HG03378 (cell line): ENCODE measurements at regions not wholly inside any gene's neighbourhood (a gene's known extent, or its start where the extent isn't known, plus 50 kb on each side); places are given as distances from the start of the nearest gene placed in this dataset.

Experiments used
- ATAC-seq: cut with Tn5 transposase; IDR thresholded peaks from one replicate; pipeline ENCODE4 v1.9.1; 2021; ENCODE audit warnings: mild to moderate bottlenecking, moderate library complexity; ENCODE audit not compliant: unreplicated experiment

DNA sequence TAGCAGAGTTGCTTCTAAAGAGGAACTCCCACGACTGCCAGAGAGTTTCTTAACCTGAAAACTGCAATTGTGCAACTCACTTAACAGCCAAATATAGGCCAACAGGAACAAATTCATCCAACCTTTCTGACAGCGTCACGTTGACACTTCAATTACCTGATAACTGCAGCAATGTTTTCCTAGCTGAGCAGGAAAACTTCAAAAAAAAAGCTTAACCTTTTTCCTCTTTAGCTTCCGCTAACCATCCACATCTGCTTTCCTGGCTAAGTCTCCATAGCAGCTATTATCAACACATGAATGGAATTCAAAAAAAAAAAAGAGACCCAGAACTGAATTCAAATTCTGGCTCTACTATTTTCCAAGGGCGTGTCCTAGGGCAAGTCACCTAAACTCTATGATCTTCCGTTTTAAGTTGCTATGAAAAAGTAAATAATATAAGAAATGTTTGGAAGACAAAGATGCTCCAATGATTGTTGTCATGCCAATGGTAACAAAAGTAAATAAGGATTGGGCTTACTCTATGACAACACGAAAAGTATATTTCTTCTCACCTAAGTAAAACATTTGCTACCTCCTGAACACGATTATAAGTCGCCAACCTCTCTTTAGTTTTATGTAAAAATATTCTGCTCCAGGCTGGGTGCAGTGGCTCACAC lies 524.6 kb upstream of the JARID2 start:
- ATAC-seq = no peak

DNA sequence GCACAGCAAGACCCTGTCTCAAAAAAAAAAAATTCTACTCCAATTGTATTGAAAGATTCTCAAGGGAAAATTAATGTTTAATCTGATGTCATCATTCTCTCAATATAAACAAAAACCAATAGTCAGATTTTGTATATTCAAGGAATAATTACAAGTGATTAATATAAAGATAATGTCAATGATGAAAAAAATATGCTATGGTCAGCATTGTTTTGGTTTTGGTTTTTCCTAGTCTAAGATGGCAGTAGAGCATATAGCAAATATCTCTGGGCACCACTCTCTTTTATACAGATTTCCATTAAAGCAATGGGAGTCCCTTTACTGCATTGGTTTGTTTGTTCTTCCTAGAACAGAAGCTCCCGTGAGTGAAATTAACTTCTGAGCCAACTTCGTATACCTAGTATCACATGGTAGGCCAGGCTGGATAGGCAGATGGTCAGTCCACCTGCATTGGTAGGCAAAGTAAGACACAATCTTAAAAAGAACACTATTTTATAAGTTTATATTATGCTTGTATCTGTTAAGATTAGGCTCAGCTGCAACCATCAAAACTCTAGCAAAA lies 523.8 kb upstream of the JARID2 start:
- no peak for ATAC-seq

DNA sequence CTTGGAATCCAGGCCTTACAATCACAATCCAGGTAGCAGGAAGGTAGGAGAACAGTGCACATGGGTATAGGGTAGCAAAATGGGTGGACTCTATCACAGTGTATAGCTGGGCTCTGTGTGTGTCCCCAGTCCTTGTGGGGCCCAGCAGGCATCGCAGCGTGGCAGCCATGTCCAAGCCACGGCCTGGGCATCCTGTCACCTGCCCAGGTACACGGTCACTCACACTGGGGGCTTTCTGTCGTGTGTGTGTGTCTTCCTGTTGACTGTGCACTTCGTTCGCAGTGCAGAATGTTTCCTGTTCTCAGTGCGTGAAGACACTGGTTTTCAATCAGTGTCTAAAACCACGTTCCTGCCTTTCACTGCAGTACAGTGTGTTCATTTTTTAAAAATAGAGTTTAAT lies 523.2 kb upstream of the JARID2 start:
- ATAC-seq = no peak

DNA sequence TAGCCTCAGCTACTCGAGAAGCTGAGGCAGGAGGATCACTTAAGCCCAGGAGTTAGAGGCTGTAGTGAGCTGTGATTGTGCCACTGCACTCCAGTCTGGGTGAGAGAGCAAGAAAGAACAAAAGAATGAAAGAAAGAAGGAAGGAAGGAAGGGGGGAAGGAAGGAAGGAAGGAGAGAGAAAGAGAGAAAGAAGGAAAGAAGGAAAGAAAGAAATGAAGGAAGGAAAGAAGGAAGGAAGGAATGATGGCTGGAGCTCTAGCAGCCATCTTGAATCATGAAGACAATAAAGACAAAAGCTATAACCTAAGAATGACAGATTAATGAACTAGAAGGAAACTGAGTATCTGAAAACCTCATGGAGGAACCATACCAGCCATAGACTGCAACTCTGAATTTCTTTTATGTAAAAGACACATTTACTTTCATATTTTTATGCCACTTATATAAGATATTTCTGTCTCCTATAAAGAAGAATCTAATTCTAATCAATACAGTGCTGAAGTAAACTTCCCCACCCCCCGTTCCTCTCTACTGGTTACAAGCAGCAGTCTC lies 522.3 kb upstream of the JARID2 start:
- no peak for ATAC-seq

DNA sequence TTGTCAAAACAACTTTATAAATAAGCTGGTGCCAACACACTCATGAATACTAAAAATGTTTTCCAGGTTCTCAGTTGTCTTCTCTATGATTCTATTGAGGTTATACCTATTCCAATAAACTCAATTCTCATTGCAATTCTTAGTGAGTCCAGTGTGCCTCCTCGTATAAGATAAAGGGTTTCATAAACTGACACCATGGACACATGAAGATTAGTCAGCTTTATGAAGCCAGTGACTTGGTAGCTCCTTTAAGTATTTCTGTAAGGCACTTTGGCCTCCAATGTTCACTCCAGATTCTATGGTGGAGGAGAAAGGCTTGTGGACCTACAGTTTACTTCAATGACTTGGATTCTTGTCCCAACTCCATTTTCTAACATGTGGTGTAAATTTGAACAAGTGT lies 521.3 kb upstream of the JARID2 start:
- no peak for ATAC-seq

DNA sequence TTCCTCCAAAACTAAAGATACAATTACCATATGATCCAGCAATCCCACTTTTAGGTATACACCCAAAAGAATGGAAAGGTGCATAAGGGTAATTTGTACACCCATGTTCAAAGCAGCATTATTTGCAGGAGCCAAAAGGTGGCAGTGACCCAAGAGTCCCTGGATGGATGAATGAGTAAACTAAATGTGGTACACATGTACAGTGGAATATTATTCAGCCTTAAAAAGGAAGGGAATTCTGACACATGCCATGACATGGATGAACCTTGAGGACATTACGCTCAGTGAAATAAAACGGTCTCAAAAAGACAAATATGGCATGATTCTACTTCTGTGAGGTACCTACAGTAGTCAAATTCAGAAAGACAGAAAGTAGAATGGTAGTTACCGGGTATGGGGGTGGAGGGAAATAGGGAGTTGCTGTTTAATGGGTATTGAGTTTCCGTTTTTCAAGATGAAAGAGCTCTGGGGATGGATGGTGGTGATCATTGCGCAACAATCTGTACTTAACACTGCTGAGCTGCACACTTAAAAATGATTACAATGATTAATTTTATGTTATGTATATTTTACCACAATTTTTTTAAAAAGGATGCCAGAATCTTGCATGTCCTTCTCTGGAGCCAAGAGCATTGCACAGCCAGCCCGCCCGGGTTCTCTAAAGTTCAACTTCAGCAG lies 518.9 kb upstream of the JARID2 start:
- no peak for ATAC-seq

DNA sequence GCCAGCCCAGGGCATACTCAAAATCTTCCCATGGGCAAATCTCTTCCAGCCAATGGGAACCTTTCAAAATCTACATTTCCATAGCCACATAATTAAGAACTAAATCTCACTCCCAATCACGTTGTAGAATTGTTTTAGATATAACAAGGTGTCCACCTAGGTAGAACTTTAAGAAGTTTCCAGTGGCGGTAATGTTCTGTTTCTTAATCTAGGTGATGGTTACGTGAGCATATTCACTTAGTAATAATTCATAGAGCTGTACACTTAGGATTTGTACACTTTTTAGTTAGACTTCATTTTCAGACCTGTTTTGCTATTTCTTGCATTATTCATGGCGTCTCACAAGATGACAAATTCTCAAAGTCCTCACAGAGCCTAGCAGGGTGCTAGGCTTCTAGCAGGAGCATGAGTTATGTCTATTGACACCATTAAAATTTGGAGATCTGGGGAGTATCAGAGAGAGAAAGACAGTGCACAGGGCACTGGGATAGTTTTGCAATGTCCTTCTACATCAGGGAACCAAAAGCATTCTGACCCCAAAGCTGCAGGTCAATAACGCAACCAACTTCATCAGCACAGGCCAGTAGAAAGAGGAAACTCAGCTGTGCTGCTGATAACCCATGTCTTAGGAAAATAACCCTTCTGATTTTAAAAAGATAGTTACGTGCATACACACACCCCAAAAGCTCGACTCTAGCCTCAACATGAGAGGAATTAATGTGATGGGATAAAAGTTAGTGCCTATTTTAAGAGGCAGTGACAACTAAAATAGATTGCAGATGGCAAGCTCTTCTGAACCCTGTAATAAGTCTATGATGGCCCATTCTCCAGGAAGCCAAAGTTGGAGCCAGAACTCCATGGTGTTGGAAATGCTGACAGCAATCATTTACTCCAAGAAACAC lies 518.1 kb upstream of the JARID2 start:
- no peak for ATAC-seq

DNA sequence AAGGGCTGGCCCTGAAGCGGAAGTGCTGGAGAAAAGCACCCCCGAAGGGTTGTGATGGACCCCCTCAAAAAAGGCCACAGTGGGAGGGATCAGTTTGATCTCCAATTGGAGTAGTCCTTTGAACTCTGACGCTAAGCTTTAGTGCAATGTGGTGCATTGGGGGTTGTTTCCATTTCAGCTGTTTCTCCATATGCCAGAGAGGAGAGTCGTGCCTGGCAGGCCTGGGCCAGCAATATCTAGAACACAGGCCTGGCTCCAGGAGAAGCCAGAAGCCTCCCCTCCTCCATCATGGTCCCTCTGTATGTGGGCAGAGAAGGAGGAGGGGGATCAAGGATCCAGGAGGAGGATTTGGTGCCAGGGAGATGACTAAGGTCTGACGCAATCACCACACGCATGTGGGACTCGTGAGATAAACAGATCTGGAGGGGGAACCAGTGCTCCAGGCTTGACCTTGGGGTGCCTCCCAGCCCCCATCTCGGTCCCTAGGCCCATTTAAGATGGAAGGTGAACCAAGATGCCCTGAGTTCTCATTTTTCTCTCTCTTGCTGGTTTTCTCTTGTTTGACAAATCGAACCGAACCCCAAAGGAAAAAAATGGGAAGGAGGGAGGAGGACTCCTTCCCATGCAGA lies 517.4 kb upstream of the JARID2 start:
- ATAC-seq = no peak

DNA sequence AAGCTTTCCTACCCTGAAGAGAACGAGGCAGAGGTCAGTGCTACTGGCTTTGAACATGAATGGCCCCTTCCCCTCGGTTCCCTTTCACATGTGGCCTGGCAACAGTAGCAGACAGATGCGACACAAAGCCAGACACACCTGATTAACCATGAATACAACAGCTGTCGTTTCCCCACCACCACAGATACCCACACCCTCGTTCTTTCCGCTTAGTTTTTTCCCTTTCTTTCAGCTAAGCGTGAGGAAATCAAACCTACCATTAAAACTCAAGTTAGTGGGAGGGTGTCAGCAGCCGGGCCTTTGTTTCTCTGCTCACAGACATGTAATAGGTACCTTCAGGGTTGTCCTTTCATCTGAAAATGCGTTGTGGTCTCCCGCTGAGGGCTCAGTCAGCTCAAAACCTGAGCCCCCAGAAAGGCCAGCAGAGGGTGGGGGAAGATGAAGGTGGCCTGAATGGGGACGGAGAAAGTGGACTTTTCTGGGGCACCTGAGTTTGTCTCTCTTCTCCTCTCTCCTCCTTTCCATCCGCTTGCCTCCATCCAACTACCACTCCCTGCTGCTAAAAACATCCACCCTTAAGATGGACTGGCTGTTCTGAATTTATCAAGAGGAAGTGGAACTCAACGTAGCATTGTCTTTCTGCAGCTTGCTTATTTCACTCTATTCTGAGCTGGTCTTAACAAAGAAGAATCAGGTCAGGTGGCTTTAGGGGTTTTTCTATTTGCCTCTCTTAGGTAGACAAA lies 516.6 kb upstream of the JARID2 start:
- ATAC-seq = peak; percentile 62

DNA sequence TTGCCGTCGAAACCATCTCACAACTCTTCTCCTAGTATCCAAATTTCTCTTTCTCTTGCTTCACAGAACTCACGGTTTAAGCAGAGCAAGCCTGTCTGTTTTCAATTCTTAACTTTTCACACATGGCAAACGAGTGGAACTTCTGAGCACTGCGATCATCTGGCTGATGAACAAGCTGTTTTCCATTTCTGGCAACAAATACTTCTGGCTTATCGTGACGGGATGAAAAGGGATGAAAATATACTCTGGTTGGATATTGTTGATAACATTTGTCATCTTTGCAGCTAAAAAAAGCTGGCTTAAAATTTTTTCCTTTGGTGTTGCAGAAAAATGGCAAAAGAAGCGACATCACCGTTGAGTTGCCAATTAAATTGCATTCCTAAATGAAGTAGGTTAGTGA lies 515.2 kb upstream of the JARID2 start:
- ATAC-seq = no peak

DNA sequence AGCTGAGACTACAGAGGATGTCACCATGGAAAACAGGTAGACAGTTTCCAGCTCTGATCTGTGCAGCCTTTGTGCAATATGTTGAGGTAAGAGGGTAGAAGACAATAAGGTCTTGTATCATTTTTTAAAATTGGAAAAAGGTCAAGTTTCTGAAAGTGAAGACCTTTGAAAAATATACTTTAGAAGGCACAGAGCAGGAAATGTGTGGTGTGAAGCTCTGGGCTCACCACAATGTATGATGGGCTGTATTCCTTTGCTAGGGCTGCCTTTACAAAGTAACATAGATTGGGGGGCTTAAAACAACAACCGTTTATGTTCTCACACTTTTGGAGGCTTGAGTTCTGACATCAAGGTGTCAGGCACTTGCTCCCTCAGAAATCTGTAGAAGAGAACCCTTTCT lies 514.3 kb upstream of the JARID2 start:
- ATAC-seq = no peak

DNA sequence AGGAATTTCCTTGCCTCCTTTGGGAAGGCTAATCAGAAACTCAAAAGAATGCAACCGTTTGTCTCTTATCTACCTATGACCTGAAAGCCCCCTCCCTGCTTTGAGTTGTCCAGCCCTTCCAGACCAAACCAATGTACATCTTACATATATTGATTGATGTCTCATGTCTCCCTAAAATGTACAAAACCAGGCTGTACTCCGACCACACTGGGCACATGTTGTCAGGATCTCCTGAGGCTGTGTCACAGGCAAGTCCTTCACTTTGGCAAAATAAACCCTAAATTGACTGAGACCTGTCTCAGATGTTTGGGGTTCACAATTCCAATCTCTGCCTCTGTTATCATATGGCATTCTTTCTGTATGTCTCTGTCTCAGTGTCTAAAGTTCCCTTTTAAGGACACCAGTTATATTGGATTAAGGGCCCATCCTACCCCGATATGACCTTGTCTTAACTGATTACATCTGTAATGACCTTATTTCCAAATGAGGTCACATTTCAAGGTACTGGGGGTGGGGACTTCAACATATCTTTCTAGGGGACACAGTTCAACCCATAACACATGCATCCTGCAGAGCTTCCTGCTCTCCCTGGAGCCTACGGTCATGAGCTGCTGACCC lies 513.5 kb upstream of the JARID2 start:
- ATAC-seq = no peak

DNA sequence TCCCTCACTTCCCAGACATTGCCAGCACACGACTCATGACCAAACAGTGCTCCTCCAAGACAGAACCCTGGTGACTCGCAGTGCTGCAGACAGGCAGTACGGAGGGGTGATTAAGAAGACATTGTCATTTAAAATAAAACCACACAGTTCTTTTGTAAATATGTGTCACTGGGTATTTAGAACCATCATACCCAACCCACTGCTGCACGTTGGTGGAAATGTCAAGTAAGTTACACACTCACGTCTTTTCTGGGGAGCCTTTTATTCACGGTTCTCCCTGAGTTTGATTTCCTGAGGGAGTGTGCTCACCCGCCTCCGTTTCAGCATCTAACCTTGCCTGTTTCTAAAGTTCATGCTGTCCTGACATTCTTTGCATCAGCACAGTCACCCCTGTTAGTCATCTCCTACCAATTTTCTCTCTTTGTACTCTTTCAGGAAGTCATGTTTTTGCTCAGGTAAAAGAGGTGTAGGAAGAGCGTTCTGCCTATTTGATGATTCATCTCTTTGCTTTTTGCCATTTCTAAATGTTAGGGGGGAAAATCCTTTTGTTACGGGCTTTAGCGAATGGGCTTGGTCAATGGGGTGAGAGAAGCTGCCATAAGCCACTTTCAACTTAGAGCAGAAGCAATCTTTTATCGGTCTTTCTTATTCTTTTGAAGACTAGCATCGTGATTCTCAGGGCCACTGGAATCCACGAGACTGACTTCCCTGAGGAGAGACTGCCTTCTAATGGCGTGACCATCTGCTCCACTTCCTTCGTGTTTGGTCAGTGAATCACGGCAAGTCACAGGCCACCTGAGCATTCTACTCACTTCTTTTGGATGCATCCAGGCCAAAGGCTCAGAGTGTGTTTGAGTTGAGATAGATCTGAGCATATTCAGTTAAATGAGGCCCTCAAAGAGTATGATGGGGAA lies 512.8 kb upstream of the JARID2 start:
- no peak for ATAC-seq

DNA sequence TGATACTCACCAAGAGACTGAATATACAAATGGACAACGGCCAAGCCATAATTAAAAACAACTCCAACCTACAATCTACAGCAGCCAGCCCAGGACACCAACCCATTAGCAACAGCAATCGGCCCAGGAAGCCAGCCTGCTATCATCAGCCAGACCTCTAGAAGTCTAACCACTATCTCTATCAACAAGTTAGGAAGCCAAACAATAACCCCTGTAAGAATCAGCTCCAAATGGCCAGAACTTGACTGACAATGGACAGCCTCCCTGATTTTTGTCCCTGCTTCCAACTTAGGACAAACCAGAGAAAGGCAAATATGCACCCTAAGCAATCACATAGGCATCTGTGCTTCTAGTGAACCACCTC lies 511.8 kb upstream of the JARID2 start:
- ATAC-seq = no peak

DNA sequence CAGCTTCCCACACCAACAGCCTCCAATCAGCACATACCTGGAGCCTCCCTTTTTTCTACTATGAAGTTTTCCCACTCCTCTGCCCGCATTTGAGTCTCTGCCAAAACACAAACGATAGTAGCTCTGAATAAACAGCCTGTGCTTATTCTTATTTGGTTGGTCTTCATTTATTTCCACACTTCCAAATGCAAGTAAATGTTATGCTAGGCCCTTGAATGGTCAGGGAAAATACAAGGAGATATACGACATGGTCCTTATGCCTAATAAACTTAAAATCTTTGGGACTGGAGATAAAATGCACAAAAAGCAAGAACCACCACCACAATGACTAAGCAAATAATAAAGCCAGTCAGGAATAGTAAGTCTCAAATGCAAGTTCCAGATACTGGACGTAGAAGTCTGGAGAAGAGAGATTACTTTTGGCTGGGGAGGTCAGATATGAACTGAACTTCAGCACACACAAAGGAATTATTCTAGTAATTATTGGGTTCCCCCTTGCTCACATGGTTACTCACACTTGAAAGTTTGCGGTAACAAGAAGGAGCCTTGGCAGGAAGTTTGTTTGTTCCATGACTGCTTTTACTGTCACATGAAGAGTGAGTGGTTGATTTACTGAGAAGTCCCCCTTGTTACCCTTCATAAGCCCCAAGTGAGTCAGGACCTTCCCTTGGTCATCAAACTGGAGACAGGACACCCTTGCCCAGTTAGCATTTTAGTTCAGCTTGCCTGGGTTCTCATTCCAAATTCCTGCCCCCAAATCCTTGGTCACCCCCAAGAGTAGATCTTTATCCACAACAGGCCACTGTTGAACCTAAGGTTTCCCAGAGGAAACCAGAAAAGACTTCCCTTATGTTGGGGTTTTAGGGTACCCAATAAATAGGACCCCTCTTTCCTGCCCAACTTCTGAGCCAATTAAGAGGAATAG lies 511.2 kb upstream of the JARID2 start:
- peak; percentile 91 for ATAC-seq

DNA sequence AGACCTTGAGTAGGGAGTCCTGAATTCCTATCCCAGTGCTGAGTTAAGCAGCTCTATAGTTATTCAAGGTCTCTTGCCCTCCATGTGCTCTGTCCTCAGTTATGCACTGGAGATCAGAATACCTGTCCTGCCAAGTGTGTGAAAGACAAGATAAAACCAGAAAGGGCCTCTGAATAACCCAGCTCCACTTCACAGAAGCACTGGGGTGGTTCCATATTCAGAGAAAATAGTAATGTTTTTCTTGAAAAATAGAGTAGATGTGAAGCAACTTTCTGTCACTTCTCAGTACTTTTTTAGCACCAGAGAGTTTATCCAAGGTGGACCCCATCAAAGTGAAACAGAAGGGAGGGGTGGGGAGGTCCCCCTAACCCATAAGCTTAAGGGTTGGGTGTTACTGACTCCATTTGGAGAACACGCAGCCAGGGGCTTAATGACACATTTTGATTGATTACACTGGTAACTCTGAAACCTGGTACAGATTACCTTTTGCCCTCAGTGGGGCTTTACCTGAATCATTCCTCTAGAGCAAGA lies 509.8 kb upstream of the JARID2 start:
- no peak for ATAC-seq

DNA sequence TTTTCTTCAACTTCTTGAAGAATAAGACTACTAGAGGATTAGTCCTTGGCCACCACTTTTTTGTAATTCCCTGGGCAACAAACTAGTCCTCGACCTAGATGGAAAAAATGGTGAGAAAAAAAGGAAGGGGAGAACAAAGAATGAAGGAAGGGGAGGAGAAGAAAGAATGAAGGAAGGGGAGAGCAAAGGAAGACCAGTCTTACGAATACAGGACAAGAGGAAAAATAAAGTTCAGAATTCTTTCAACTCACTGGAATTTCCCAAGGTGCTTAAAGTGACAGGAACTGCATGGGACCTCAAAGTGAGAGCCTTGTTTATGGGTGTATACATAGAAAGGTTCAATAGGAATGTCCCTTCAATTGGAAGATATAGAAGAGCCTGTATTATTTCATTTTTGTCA lies 509.3 kb upstream of the JARID2 start:
- no peak for ATAC-seq
